WTC11 (cell line): ENCODE measurements at regions not wholly inside any gene's neighbourhood (a gene's known extent, or its start where the extent isn't known, plus 50 kb on each side); places are given as distances from the start of the nearest gene placed in this dataset.

Experiments used
- ELF4 ChIP-seq: sonication (generic); formaldehyde crosslinking; IDR thresholded peaks from 2 replicates; pipeline ENCODE4 v1.8.1; 2022; ENCODE audit warnings: low read depth, mild to moderate bottlenecking, moderate library complexity, missing genetic modification reagents
- GABPB1 ChIP-seq: sonication (generic); formaldehyde crosslinking; IDR thresholded peaks from 2 replicates; pipeline ENCODE4 v1.8.1; 2023; ENCODE audit warnings: mild to moderate bottlenecking, missing genetic modification reagents
- IRF2 ChIP-seq: sonication (generic); formaldehyde crosslinking; IDR thresholded peaks from 2 replicates; pipeline ENCODE4 v1.8.0; 2022; ENCODE audit warnings: low read depth, missing genetic modification reagents, borderline replicate concordance
- JUN ChIP-seq: sonication (generic); formaldehyde crosslinking; IDR thresholded peaks from 2 replicates; pipeline ENCODE4 v1.8.0; 2023; ENCODE audit warnings: mild to moderate bottlenecking, missing genetic modification reagents
- MYBL2 ChIP-seq: sonication (generic); formaldehyde crosslinking; IDR thresholded peaks from 2 replicates; pipeline ENCODE4 v1.8.1; 2023; ENCODE audit warnings: mild to moderate bottlenecking, moderate library complexity, missing genetic modification reagents
- PRRX2 ChIP-seq: fragments of 250-450 bp; sonication (Bioruptor Pico); IDR thresholded peaks from 2 replicates; pipeline ENCODE4 v1.8.0; 2021; ENCODE audit warnings: mild to moderate bottlenecking
- TEAD4 ChIP-seq: sonication (generic); formaldehyde crosslinking; IDR thresholded peaks from 2 replicates; pipeline ENCODE4 v1.8.0; 2022; ENCODE audit warnings: mild to moderate bottlenecking, missing genetic modification reagents
- ZNF263 ChIP-seq: sonication (generic); formaldehyde crosslinking; IDR thresholded peaks from 2 replicates; pipeline ENCODE4 v1.8.1; 2022; ENCODE audit warnings: low read depth, mild to moderate bottlenecking, moderate library complexity, missing genetic modification reagents
- TF ChIP-seq, protein P1 (sequence below): fragments of 200-600 bp; IDR thresholded peaks from 2 replicates; pipeline ENCODE4 v1.8.0; 2022; ENCODE audit warnings: antibody characterized with exemption
- TF ChIP-seq, protein P2 (sequence below): sonication (generic); formaldehyde crosslinking; conservative IDR thresholded peaks from 2 replicates; pipeline ENCODE4 v1.8.1; 2022; ENCODE audit warnings: mild to moderate bottlenecking, missing genetic modification reagents
- TF ChIP-seq, protein P3 (sequence below): sonication (generic); formaldehyde crosslinking; IDR thresholded peaks from 2 replicates; pipeline ENCODE4 v1.8.0; 2022; ENCODE audit warnings: mild to moderate bottlenecking, missing genetic modification reagents
- TF ChIP-seq, protein P4 (sequence below): sonication (generic); formaldehyde crosslinking; IDR thresholded peaks from 2 replicates; pipeline ENCODE4 v1.8.1; 2022; ENCODE audit warnings: missing genetic modification reagents, borderline replicate concordance
- TF ChIP-seq, protein P5 (sequence below): sonication (generic); formaldehyde crosslinking; IDR thresholded peaks from 2 replicates; pipeline ENCODE4 v1.8.0; 2023; ENCODE audit warnings: mild to moderate bottlenecking, missing genetic modification reagents
- TF ChIP-seq, protein P6 (sequence below): sonication (generic); formaldehyde crosslinking; IDR thresholded peaks from 2 replicates; pipeline ENCODE4 v1.8.0; 2022; ENCODE audit warnings: mild to moderate bottlenecking, missing genetic modification reagents

DNA sequence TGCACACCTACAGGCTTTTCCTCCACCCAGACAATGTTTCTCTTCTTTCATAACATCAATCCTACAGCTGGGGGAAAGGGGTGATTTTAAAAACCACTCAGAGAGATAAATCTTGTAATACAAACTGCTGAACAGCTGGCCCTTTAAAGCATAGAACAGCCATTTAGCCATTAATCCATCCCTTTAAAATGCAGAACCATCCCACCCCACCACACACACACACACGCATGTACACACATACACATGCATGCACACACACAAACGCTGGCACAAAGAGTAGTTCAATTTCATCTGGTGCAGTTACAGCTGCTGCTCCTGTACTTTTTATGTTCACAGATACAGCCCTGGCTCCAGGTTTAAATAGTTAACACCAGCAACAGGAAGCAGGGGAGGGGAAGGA, 426.1 kb downstream of the MID1IP1 start:
- TF ChIP-seq, protein P1, sequence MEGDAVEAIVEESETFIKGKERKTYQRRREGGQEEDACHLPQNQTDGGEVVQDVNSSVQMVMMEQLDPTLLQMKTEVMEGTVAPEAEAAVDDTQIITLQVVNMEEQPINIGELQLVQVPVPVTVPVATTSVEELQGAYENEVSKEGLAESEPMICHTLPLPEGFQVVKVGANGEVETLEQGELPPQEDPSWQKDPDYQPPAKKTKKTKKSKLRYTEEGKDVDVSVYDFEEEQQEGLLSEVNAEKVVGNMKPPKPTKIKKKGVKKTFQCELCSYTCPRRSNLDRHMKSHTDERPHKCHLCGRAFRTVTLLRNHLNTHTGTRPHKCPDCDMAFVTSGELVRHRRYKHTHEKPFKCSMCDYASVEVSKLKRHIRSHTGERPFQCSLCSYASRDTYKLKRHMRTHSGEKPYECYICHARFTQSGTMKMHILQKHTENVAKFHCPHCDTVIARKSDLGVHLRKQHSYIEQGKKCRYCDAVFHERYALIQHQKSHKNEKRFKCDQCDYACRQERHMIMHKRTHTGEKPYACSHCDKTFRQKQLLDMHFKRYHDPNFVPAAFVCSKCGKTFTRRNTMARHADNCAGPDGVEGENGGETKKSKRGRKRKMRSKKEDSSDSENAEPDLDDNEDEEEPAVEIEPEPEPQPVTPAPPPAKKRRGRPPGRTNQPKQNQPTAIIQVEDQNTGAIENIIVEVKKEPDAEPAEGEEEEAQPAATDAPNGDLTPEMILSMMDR = no peak
- no peak for TF ChIP-seq TEAD4 (CRISPR knock-in tag)
- TF ChIP-seq GABPB1 (CRISPR knock-in tag) = no peak
- TF ChIP-seq, protein P2, sequence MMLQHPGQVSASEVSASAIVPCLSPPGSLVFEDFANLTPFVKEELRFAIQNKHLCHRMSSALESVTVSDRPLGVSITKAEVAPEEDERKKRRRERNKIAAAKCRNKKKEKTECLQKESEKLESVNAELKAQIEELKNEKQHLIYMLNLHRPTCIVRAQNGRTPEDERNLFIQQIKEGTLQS = no peak
- no peak for TF ChIP-seq IRF2 (CRISPR knock-in tag)
- no peak for TF ChIP-seq ELF4 (CRISPR knock-in tag)
- TF ChIP-seq ZNF263 (CRISPR knock-in tag) = no peak
- no peak for TF ChIP-seq JUN
- TF ChIP-seq, protein P3, sequence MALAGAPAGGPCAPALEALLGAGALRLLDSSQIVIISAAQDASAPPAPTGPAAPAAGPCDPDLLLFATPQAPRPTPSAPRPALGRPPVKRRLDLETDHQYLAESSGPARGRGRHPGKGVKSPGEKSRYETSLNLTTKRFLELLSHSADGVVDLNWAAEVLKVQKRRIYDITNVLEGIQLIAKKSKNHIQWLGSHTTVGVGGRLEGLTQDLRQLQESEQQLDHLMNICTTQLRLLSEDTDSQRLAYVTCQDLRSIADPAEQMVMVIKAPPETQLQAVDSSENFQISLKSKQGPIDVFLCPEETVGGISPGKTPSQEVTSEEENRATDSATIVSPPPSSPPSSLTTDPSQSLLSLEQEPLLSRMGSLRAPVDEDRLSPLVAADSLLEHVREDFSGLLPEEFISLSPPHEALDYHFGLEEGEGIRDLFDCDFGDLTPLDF (CRISPR knock-in tag) = no peak
- TF ChIP-seq MYBL2 (CRISPR knock-in tag) = no peak
- TF ChIP-seq, protein P4, sequence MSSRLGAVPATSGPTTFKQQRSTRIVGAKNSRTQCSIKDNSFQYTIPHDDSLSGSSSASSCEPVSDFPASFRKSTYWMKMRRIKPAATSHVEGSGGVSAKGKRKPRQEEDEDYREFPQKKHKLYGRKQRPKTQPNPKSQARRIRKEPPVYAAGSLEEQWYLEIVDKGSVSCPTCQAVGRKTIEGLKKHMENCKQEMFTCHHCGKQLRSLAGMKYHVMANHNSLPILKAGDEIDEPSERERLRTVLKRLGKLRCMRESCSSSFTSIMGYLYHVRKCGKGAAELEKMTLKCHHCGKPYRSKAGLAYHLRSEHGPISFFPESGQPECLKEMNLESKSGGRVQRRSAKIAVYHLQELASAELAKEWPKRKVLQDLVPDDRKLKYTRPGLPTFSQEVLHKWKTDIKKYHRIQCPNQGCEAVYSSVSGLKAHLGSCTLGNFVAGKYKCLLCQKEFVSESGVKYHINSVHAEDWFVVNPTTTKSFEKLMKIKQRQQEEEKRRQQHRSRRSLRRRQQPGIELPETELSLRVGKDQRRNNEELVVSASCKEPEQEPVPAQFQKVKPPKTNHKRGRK (CRISPR knock-in tag) = no peak
- TF ChIP-seq, protein P5, sequence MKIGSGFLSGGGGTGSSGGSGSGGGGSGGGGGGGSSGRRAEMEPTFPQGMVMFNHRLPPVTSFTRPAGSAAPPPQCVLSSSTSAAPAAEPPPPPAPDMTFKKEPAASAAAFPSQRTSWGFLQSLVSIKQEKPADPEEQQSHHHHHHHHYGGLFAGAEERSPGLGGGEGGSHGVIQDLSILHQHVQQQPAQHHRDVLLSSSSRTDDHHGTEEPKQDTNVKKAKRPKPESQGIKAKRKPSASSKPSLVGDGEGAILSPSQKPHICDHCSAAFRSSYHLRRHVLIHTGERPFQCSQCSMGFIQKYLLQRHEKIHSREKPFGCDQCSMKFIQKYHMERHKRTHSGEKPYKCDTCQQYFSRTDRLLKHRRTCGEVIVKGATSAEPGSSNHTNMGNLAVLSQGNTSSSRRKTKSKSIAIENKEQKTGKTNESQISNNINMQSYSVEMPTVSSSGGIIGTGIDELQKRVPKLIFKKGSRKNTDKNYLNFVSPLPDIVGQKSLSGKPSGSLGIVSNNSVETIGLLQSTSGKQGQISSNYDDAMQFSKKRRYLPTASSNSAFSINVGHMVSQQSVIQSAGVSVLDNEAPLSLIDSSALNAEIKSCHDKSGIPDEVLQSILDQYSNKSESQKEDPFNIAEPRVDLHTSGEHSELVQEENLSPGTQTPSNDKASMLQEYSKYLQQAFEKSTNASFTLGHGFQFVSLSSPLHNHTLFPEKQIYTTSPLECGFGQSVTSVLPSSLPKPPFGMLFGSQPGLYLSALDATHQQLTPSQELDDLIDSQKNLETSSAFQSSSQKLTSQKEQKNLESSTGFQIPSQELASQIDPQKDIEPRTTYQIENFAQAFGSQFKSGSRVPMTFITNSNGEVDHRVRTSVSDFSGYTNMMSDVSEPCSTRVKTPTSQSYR (CRISPR knock-in tag) = no peak
- no peak for TF ChIP-seq PRRX2
- TF ChIP-seq, protein P6, sequence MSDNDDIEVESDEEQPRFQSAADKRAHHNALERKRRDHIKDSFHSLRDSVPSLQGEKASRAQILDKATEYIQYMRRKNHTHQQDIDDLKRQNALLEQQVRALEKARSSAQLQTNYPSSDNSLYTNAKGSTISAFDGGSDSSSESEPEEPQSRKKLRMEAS = no peak
